ENCODE measurements at regions not wholly inside any gene's neighbourhood (a gene's known extent, or its start where the extent isn't known, plus 50 kb on each side); places are given as distances from the start of the nearest gene placed in this dataset.

DNA sequence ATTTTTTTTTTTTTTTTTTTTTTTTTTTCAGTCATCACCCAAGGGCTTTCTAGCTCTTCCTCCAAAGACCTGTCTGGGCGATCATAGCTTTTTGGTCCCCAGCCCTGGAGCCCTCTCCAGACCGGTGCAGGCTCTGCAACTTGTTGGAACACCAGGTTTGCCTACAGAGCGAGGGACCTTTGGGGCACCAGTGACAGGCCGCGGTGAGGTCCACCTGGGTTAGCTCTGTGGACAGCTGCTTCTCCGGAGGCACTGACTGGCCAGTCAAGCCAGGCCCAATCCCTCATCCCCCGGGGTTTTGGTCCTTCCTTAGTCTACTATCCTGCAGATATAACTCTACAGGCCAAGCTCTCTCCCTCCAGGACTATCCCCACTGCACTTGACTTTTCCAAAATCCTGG, 86.8 kb upstream of the SMNDC1 start:
- H3K4me3 ChIP-seq (ENCODE audit: low read depth, low read length), result no peak overlapping the region
- DNase-seq (ENCODE audit: low read depth), result no peak
- TF ChIP-seq, protein P1, sequence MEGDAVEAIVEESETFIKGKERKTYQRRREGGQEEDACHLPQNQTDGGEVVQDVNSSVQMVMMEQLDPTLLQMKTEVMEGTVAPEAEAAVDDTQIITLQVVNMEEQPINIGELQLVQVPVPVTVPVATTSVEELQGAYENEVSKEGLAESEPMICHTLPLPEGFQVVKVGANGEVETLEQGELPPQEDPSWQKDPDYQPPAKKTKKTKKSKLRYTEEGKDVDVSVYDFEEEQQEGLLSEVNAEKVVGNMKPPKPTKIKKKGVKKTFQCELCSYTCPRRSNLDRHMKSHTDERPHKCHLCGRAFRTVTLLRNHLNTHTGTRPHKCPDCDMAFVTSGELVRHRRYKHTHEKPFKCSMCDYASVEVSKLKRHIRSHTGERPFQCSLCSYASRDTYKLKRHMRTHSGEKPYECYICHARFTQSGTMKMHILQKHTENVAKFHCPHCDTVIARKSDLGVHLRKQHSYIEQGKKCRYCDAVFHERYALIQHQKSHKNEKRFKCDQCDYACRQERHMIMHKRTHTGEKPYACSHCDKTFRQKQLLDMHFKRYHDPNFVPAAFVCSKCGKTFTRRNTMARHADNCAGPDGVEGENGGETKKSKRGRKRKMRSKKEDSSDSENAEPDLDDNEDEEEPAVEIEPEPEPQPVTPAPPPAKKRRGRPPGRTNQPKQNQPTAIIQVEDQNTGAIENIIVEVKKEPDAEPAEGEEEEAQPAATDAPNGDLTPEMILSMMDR (conservative IDR thresholded peaks at IDR 0.05; ENCODE audit: low read depth, low read length), result no peak

DNA sequence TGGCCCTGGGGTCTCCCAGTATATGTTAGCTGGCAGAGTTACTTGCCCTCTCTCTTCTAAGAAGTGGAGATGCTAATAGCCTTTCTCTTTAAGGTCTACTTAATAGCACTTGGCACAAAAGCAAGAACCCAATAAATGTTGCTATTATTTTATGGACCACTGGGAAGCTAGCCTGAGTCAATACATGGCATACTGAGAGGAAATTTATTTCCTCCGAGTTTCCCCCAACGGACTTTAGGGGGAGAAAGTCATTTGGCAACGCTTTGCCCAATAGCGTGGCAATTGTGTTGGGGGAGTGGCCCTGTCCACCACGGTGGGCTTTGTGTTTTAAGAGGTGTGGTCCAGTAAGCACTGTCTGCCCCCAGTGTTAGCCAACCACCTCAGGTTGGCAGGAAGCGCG, 87.4 kb upstream of the SMNDC1 start:
- TF ChIP-seq, protein P1 (conservative IDR thresholded peaks at IDR 0.05; ENCODE audit: low read depth, low read length), result no peak
- no peak for DNase-seq (ENCODE audit: low read depth)
- H3K4me3 ChIP-seq (ENCODE audit: low read depth, low read length), result no peak overlapping the region

DNA sequence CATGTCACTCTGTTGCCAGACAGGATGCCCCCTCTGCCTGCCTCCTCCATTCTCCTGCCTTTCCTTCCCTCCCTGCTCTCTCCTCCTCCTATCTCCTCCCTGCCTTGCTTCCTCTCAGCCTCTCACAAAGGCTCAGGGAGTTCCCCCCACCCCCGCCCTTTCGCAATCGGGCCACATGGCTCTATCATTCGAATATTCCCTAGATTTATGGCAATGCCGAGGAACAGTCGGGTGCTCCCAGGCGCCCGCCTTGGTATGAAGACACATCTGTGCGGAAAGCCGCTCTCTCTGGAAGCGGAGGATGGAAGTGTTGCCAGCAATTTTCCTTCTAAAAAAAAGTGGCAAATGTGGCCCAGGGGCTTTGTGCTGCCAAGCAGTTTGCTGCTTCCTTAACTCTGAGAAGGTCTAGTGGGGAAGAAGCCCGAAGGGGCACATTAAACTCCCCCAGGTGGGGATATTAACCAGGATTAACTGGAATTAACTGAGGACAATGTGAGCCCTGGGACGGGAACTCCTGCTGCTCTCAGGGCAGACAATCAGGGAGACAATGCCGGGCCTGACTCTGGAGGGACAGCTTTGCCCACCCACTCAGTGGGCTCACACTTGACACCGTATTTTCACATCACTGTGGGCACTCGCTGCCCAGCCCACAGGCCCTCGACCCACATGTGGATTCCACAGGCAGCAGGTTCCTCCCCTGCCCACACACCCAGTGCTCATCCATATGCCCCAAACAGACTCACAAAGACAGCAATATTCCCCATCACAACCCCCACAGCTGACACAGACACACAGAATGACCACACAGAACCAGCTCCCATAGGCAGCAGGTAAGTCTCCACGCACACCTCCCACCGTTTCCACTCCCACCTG, 88.4 kb upstream of the SMNDC1 start:
- DNase-seq (ENCODE audit: low read depth), result peak; percentile 52
- TF ChIP-seq, protein P1 (conservative IDR thresholded peaks at IDR 0.05; ENCODE audit: low read depth, low read length), result no peak
- no peak overlapping the region for H3K4me3 ChIP-seq (ENCODE audit: low read depth, low read length)

DNA sequence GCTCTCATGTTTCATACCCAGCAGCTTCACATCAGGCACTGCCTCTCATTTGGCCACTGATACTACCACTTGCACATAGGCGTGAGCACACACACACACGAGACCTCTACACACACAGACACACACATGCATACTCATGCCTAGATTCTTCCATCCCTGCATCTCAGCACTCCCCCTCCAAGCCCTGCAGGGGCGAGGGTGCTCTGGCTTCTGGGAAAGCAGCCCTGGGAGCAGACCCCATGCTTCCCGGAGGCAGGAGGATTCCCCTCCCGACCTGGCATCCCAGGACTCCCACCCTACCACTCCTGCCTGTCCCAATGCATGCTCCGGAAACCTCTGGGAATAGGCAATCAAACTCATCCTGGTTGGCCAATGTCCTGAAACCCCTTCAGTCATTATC, 89.1 kb upstream of the SMNDC1 start:
- no peak overlapping the region for H3K4me3 ChIP-seq (ENCODE audit: low read depth, low read length)
- TF ChIP-seq, protein P1 (conservative IDR thresholded peaks at IDR 0.05; ENCODE audit: low read depth, low read length), result no peak
- DNase-seq (ENCODE audit: low read depth), result no peak

DNA sequence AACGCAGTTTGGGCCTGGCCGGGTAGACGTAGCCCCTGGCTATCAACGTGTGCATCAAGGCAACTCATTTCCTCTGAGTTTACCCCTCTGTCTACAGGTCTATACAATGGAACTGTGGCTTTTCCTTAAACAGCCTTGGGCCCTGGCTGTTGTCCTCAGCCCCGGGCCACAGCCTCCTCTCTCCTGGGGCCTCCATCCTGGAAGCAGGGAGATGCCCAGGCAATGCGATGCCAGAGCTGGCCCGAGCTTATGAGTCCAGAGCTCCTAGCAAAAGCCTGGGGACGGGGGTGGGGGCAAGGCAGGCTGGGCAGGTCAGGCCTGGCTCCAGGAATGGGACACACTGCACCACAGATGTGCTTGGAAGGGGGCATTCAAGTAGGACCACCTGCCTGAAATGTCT, 89.6 kb upstream of the SMNDC1 start:
- no peak for DNase-seq (ENCODE audit: low read depth)

DNA sequence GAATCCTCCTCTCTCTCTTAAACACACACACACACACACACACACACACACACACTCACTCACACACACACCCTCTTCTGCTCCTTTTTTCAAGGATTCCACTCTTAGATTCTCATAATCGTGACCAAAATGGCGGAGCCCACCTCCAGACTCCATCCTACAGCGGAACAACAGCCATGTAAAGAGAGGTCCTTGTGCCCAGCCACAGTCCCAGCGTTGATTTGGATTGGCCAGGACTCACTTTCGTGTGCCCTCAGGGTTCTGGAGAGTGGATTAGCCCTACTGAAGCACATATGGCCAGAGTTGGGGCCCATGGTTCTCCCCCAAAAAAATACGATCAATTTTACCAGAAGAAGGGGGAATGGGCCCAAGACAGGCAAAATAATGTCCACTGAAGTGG, 90.2 kb upstream of the SMNDC1 start:
- H3K4me3 ChIP-seq (ENCODE audit: low read depth, low read length), result no peak overlapping the region
- DNase-seq (ENCODE audit: low read depth), result no peak
- TF ChIP-seq, protein P1 (conservative IDR thresholded peaks at IDR 0.05; ENCODE audit: low read depth, low read length), result no peak

More for the DNA sequence above, 89.6 kb upstream of the SMNDC1 start:
- TF ChIP-seq, protein P1 (conservative IDR thresholded peaks at IDR 0.05; ENCODE audit: low read depth, low read length), result no peak
- no peak overlapping the region for H3K4me3 ChIP-seq (ENCODE audit: low read depth, low read length)

All from choroid plexus epithelial cell (primary cell).